ENCODE measurements at regions not wholly inside any gene's neighbourhood (a gene's known extent, or its start where the extent isn't known, plus 50 kb on each side); places are given as distances from the start of the nearest gene placed in this dataset.

DNA sequence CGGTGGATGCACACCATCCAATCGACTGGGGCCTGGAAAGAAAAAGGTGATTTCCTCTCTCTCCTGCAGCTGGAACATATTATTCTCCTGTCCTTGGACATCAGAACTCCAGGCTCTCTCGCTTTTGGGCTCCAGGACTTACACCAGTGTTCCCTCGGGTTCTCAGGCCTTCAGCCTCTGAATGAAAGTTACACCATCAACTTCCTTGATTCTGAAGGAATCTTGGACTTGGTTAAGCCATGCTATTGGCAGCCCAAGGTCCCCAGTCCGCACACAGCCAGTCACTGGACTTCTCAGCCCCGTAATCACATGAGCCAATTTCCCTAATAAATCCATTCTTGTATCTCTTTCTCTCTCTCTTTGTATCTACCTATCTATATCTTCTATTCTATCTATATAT is 418.9 kb downstream of the IRS1 start:
- no peak for TF ChIP-seq POLR2A (IDR thresholded peaks at IDR 0.05)
- TF ChIP-seq, protein P1, sequence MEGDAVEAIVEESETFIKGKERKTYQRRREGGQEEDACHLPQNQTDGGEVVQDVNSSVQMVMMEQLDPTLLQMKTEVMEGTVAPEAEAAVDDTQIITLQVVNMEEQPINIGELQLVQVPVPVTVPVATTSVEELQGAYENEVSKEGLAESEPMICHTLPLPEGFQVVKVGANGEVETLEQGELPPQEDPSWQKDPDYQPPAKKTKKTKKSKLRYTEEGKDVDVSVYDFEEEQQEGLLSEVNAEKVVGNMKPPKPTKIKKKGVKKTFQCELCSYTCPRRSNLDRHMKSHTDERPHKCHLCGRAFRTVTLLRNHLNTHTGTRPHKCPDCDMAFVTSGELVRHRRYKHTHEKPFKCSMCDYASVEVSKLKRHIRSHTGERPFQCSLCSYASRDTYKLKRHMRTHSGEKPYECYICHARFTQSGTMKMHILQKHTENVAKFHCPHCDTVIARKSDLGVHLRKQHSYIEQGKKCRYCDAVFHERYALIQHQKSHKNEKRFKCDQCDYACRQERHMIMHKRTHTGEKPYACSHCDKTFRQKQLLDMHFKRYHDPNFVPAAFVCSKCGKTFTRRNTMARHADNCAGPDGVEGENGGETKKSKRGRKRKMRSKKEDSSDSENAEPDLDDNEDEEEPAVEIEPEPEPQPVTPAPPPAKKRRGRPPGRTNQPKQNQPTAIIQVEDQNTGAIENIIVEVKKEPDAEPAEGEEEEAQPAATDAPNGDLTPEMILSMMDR (IDR thresholded peaks at IDR 0.05) = no peak
